DOHH2 (cell line): ENCODE measurements at regions not wholly inside any gene's neighbourhood (a gene's known extent, or its start where the extent isn't known, plus 50 kb on each side); places are given as distances from the start of the nearest gene placed in this dataset.

Experiments
- EZH2phosphoT487 ChIP-seq: fragments of 200-600 bp; sonication (generic); IDR thresholded peaks from 2 replicates; pipeline ENCODE4 v1.6.1; 2017; ENCODE audit warnings: borderline replicate concordance, mild to moderate bottlenecking, antibody characterized with exemption, low read length, moderate library complexity, mixed read lengths
- TF ChIP-seq, protein P1 (sequence below): fragments of 200-600 bp; sonication (generic); IDR thresholded peaks from one replicate; pipeline ENCODE4 v1.5.1; 2014; ENCODE audit warnings: antibody characterized with exemption, mild to moderate bottlenecking, low read depth, low read length; ENCODE audit not compliant: poor library complexity, severe bottlenecking

GRCh38 chrX:128891554-128891953, 631.7 kb downstream of the SMARCA1 start:
- TF ChIP-seq, protein P1, sequence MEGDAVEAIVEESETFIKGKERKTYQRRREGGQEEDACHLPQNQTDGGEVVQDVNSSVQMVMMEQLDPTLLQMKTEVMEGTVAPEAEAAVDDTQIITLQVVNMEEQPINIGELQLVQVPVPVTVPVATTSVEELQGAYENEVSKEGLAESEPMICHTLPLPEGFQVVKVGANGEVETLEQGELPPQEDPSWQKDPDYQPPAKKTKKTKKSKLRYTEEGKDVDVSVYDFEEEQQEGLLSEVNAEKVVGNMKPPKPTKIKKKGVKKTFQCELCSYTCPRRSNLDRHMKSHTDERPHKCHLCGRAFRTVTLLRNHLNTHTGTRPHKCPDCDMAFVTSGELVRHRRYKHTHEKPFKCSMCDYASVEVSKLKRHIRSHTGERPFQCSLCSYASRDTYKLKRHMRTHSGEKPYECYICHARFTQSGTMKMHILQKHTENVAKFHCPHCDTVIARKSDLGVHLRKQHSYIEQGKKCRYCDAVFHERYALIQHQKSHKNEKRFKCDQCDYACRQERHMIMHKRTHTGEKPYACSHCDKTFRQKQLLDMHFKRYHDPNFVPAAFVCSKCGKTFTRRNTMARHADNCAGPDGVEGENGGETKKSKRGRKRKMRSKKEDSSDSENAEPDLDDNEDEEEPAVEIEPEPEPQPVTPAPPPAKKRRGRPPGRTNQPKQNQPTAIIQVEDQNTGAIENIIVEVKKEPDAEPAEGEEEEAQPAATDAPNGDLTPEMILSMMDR = no peak
- TF ChIP-seq EZH2phosphoT487 = no peak
